ENCODE measurements at regions not wholly inside any gene's neighbourhood (a gene's known extent, or its start where the extent isn't known, plus 50 kb on each side); places are given as distances from the start of the nearest gene placed in this dataset.

- no peak overlapping the region for H3K4me3 ChIP-seq (ENCODE audit: low read length)
- TF ChIP-seq CTCF (IDR thresholded peaks at IDR 0.05; ENCODE audit: low read depth, low read length, poor library complexity, severe bottlenecking) (no peak), EZH2phosphoT487 (IDR thresholded peaks at IDR 0.05; ENCODE audit: borderline replicate concordance, low read length) (no peak)
- H3K27ac ChIP-seq (ENCODE audit: low read depth, low read length): no peak overlapping the region
- H3K27me3 ChIP-seq (ENCODE audit: control insufficient read depth, low read length): no peaks in the 10 kb centered on the region
- no peak overlapping the region for H3K4me2 ChIP-seq (ENCODE audit: low read length)
- no peaks in the 10 kb centered on the region for H3F3A ChIP-seq (ENCODE audit: control insufficient read depth, insufficient read depth)
- H3K9me2 ChIP-seq (replicated peaks; ENCODE audit: control insufficient read depth, low read length): no peaks in the 10 kb centered on the region
- H4K20me1 ChIP-seq (ENCODE audit: control insufficient read depth, insufficient read depth, low read depth, low read length): no peaks in the 10 kb centered on the region
- no peaks in the 10 kb centered on the region for H3K36me3 ChIP-seq (ENCODE audit: control insufficient read depth, low read length)
- H3K4me1 ChIP-seq (ENCODE audit: control insufficient read depth, low read length): no peaks in the 10 kb centered on the region
- H3K79me2 ChIP-seq (ENCODE audit: control insufficient read depth, low read length): no peaks in the 10 kb centered on the region
- no peaks in the 10 kb centered on the region for H3K9me3 ChIP-seq (ENCODE audit: control insufficient read depth, insufficient read depth, low read length)
Observed at GRCh38 chr21:27202301-27202700, 235.4 kb upstream of the ADAMTS5 start.

GRCh38 chr21:27201197-27201596 lies 234.3 kb upstream of the ADAMTS5 start:
- Histone ChIP-seq H4K20me1 (ENCODE audit: control insufficient read depth, insufficient read depth, low read depth, low read length) (no peaks in the 10 kb centered on the region), H3K4me2 (ENCODE audit: low read length) (no peak overlapping the region), H3K4me3 (ENCODE audit: low read length) (no peak overlapping the region), H3K9me2 (replicated peaks; ENCODE audit: control insufficient read depth, low read length) (no peaks in the 10 kb centered on the region), H3K36me3 (ENCODE audit: control insufficient read depth, low read length) (no peaks in the 10 kb centered on the region), H3K9me3 (ENCODE audit: control insufficient read depth, insufficient read depth, low read length) (no peaks in the 10 kb centered on the region), H3F3A (ENCODE audit: control insufficient read depth, insufficient read depth) (no peaks in the 10 kb centered on the region), H3K27ac (ENCODE audit: low read depth, low read length) (no peak overlapping the region), H3K4me1 (ENCODE audit: control insufficient read depth, low read length) (no peaks in the 10 kb centered on the region), H3K27me3 (ENCODE audit: control insufficient read depth, low read length) (no peaks in the 10 kb centered on the region), H3K79me2 (ENCODE audit: control insufficient read depth, low read length) (no peaks in the 10 kb centered on the region)
- no peak for TF ChIP-seq EZH2phosphoT487 (IDR thresholded peaks at IDR 0.05; ENCODE audit: borderline replicate concordance, low read length)
- no peak for TF ChIP-seq CTCF (IDR thresholded peaks at IDR 0.05; ENCODE audit: low read depth, low read length, poor library complexity, severe bottlenecking)

GRCh38 chr21:27196651-27197050 lies 229.8 kb upstream of the ADAMTS5 start:
- H3K79me2 ChIP-seq (ENCODE audit: control insufficient read depth, low read length): no peaks in the 10 kb centered on the region
- TF ChIP-seq EZH2phosphoT487 (IDR thresholded peaks at IDR 0.05; ENCODE audit: borderline replicate concordance, low read length) (no peak), CTCF (IDR thresholded peaks at IDR 0.05; ENCODE audit: low read depth, low read length, poor library complexity, severe bottlenecking) (no peak)
- no peaks in the 10 kb centered on the region for H3K9me2 ChIP-seq (replicated peaks; ENCODE audit: control insufficient read depth, low read length)

More at GRCh38 chr21:27196651-27197050, 229.8 kb upstream of the ADAMTS5 start:
- H3K9me3 ChIP-seq (ENCODE audit: control insufficient read depth, insufficient read depth, low read length): no peaks in the 10 kb centered on the region
- no peaks in the 10 kb centered on the region for H3K4me1 ChIP-seq (ENCODE audit: control insufficient read depth, low read length)
- no peaks in the 10 kb centered on the region for H3K36me3 ChIP-seq (ENCODE audit: control insufficient read depth, low read length)
- H3K27me3 ChIP-seq (ENCODE audit: control insufficient read depth, low read length): no peaks in the 10 kb centered on the region
- H3K27ac ChIP-seq (ENCODE audit: low read depth, low read length): no peak overlapping the region
- H3F3A ChIP-seq (ENCODE audit: control insufficient read depth, insufficient read depth): no peaks in the 10 kb centered on the region
- no peak overlapping the region for H3K4me3 ChIP-seq (ENCODE audit: low read length)
- H4K20me1 ChIP-seq (ENCODE audit: control insufficient read depth, insufficient read depth, low read depth, low read length): no peaks in the 10 kb centered on the region
- H3K4me2 ChIP-seq (ENCODE audit: low read length): no peak overlapping the region
